GM12865 (cell line): ENCODE measurements at regions not wholly inside any gene's neighbourhood (a gene's known extent, or its start where the extent isn't known, plus 50 kb on each side); places are given as distances from the start of the nearest gene placed in this dataset.

Experiments used
- DNase-seq: peaks from one replicate; pipeline ENCODE4 v3.0.0; 2010; ENCODE audit warnings: low read depth
- H3K4me3 ChIP-seq: 2 replicates; pipeline ENCODE4 v1.5.1; 2011; ENCODE audit warnings: mild to moderate bottlenecking, low read depth, low read length, control low read depth
- CTCF ChIP-seq: IDR thresholded peaks from 2 replicates; pipeline ENCODE4 v1.5.1; 2011; ENCODE audit warnings: low read length, control low read depth, low read depth, inconsistent platforms; ENCODE audit not compliant: insufficient read depth; ENCODE audit errors: missing control alignments

GRCh38 chr6:138562691-138563090 is 63.4 kb upstream of the NHSL1 start:
- DNase-seq, result no peak
- TF ChIP-seq CTCF, result no peak
- H3K4me3 ChIP-seq, result no peak overlapping the region

GRCh38 chr6:138563231-138563630 is 63.9 kb upstream of the NHSL1 start:
- no peak for DNase-seq
- TF ChIP-seq CTCF, result no peak
- H3K4me3 ChIP-seq, result no peak overlapping the region

GRCh38 chr6:138563650-138564049 is 64.4 kb upstream of the NHSL1 start:
- DNase-seq, result no peak
- no peak for TF ChIP-seq CTCF
- no peak overlapping the region for H3K4me3 ChIP-seq

GRCh38 chr6:138564170-138564721 is 65.0 kb upstream of the NHSL1 start:
- TF ChIP-seq CTCF, result no peak
- no peak for DNase-seq
- no peak overlapping the region for H3K4me3 ChIP-seq

GRCh38 chr6:138567052-138567451 is 67.8 kb upstream of the NHSL1 start:
- TF ChIP-seq CTCF, result no peak
- H3K4me3 ChIP-seq, result no peak overlapping the region
- no peak for DNase-seq

GRCh38 chr6:138568997-138569396 is 69.7 kb upstream of the NHSL1 start:
- TF ChIP-seq CTCF, result no peak
- no peak for DNase-seq

GRCh38 chr6:138569554-138569953 is 70.3 kb upstream of the NHSL1 start:
- no peak for TF ChIP-seq CTCF
- H3K4me3 ChIP-seq, result no peak overlapping the region
- no peak for DNase-seq

More at GRCh38 chr6:138568997-138569396, 69.7 kb upstream of the NHSL1 start:
- H3K4me3 ChIP-seq, result no peak overlapping the region
